Gastrocnemius medialis (tissue), 4 donors: ENCODE measurements at regions not wholly inside any gene's neighbourhood (a gene's known extent, or its start where the extent isn't known, plus 50 kb on each side); places are given as distances from the start of the nearest gene placed in this dataset.

Experiments used
- POLR2A ChIP-seq, 2 donors: fragments of 450-650 bp; IDR thresholded peaks; one replicate each; pipeline ENCODE4 v1.6.1; 2017; ENCODE audit warnings: antibody characterized with exemption in 2 of 2, mild to moderate bottlenecking in 2 of 2, moderate library complexity in 2 of 2
- TF ChIP-seq, protein P1 (sequence below), 5 experiments: fragments of 450-650 bp in 3 of 5; fragments of 200-600 bp in 2 of 5; sonication (generic) in 2 of 5; IDR thresholded peaks in 4 of 5; conservative IDR thresholded peaks in 1 of 5; 1 replicate in 4 of 5; 2 replicates in 1 of 5; pipeline ENCODE4 v1.5.1; 2016 to 2019; ENCODE audit warnings: antibody characterized with exemption in 5 of 5, mild to moderate bottlenecking in 3 of 5, moderate library complexity in 3 of 5

DNA sequence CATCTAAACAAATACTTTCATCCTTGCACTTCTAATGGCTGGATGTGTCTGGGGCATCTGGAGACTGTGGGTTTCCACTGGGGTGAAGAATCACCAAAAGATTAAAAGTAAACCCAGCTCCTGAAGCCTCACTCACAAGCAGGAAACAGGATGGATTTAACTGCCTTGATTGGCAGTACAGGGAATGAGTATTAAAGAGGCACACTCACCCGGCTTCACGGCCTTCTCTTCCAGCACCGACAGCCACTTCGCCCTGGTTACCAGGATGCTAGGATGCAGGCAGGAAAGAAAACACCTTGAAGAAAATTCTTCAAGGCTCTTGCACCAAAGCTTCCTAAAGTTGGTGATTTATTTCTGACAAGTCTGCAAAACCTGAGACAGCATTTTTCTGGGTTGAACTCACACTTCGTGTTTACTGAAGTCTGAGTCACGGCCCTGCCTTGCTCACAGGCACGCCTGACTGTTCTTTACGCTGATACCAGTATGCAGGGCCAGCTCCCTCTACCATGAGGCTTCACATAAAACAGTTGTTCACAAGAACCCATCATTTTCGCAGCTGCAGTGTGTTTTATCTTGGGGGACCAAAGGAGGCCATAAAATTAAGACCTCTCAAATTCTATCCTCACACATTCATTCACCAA lies 56.5 kb upstream of the ZNF354A start:
- TF ChIP-seq, protein P1, sequence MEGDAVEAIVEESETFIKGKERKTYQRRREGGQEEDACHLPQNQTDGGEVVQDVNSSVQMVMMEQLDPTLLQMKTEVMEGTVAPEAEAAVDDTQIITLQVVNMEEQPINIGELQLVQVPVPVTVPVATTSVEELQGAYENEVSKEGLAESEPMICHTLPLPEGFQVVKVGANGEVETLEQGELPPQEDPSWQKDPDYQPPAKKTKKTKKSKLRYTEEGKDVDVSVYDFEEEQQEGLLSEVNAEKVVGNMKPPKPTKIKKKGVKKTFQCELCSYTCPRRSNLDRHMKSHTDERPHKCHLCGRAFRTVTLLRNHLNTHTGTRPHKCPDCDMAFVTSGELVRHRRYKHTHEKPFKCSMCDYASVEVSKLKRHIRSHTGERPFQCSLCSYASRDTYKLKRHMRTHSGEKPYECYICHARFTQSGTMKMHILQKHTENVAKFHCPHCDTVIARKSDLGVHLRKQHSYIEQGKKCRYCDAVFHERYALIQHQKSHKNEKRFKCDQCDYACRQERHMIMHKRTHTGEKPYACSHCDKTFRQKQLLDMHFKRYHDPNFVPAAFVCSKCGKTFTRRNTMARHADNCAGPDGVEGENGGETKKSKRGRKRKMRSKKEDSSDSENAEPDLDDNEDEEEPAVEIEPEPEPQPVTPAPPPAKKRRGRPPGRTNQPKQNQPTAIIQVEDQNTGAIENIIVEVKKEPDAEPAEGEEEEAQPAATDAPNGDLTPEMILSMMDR (IDR thresholded peaks at IDR 0.05 in 4 of 5, conservative IDR thresholded peaks at IDR 0.05 in 1 of 5): no peak
- no peak for TF ChIP-seq POLR2A (IDR thresholded peaks at IDR 0.05)
